ENCODE measurements at regions not wholly inside any gene's neighbourhood (a gene's known extent, or its start where the extent isn't known, plus 50 kb on each side); places are given as distances from the start of the nearest gene placed in this dataset.
"Not testable (repeated sequence)": the region's sequence is repeated elsewhere in the genome, so short reads cannot be mapped to it uniquely, and the experiment has no call there.

- DNase-seq = no peak
These were observed 597.1 kb upstream of the B3GAT1 start for GRCh38 chr11:135009125-135009524.

GRCh38 chr11:135008412-135008811 is 596.4 kb upstream of the B3GAT1 start:
- DNase-seq = no peak

DNA sequence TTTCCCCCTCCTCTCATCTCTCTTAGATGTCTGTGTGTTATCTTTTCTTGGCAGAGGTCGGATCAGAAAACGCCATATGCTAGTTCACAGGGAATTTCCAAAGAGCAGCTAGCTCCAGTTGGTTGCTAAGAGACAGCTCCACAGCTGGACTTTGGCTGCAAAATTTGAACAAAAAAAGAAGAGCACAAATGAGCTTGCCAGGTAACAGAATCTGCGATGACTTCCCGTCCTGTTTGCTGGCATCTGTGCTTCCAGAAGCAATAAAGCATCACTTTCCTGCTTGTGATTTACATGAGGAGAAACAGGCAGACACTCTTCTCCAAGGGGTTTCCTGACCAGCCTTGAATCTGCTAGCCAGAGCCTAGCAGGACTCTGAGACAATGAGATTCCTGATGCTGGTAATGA is 596.0 kb upstream of the B3GAT1 start:
- no peak for DNase-seq

DNA sequence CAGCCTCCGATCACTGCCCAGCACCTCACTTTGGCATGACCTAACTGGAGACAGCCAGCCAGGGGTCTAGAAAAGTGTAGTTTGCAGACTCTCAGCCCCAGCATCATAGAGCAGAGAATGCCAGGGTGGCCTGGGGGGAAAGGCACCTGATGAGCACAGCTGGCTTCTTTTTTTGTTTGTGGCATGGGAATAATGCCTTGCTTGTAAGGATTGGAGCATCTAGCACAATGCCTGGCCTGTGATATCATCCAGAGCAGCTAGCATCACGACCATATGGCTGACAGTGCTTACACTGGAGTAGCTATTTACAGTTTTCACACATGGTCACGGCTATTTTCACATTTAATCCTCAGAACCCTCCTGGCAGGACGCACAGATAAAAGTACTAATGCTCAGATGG is 594.8 kb upstream of the B3GAT1 start:
- no peak for DNase-seq

DNA sequence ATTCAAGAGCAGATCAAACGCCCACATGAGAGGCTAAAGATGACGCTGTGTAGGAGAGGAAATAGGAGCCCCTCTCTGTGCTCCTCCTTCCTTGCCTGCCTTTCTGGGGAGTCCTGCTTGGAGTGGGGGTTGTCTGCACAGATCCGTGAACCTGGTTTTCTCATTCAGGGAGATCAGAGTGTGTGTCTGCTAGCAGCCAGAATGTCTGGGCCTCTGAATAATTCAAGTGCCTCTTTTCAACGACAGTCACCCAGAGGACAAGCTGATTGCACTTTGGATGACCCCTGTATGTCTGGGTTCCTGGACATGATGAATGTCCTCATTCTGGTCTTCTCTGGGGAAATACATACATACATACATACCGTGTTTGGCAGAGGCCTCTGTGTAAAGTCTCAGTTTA is 592.5 kb upstream of the B3GAT1 start:
- no peak for DNase-seq

GRCh38 chr11:135002236-135002635 is 590.2 kb upstream of the B3GAT1 start:
- no peak for DNase-seq

DNA sequence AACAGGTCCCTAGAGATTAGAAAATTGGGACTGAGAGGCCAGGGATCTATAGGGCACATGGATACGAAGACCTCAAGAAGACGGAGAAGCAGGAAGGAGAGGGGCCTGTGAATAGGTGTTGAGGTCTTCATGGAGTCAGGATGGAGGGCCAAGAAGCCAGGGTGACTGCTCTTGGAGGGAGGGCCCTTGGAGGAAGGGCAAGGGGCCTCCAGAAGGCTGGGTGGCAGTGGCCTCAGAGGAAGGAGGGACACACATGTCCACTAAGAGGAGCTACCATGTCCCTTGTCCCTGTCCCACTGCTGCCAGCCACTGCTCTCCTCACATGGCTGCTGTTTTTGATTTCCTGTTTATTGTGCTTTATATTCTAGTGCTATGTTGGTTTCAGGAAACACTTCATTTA is 589.5 kb upstream of the B3GAT1 start:
- DNase-seq = no peak

DNA sequence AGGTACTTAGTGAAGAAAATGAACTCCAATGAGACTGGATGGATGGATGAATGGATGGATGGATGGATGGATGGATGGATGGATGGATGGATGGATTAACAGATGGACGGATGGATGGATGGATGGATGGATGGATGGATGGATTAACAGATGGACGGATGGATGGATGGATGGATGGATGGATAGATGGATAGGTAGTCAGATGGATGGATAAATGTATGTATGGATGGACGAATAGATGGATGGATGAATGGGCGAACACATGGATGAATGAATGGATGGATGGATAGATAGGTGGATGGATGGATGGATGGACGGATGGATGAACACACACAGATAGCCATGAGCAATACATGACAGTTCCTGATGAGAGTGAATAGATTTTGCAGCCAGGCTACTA is 589.0 kb upstream of the B3GAT1 start:
- not testable (repeated sequence) for DNase-seq

DNA sequence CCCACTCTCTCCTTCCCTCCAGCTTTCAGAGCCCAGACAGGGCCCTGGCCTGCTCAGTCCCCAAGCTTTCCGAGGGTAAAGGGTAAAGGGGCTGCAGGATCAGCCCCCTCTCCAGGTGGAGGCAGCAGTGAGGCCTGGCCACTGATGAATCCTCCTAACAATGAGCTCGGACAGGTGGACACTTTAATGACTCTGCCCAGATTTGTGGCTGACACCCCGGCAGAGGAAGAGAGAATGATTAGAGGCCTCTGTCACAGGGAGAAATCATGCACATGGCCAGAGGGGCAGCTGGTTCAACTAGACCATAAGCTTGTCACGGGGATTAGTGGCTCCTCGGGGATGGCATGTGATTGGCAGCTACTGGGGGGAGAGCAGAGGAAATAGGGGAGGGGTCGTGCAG is 587.5 kb upstream of the B3GAT1 start:
- no peak for DNase-seq

DNA sequence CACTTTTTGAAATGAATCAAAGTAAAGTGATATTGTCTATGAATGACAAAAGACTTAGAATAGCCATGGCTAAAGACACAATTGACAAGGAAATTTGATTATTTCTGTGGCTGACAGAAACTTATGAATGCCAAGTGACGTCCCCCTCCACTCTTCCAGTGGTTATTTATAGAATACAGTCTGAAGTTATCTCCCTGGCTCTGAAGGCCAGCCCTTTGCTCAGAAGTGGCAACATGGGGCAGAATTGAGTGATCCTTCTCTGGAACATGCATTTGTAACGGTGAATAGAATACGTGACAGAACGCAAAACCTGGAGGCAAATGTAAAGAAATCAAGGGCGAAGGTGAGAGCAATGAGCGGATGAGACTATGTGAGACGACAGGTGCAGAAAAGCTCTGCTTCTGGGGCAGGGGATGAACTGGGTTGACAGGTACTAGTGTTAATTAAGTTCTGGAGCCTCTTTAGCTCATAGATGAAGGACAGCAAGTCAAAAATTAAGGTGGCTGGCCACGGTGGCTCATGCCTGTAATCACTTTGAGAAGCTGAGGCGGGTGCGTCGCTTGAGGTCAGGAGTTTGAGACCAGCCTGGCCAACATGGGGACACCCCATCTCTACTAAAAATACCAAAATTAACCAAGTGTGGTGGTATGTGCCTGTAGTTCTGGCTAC is 585.7 kb upstream of the B3GAT1 start:
- DNase-seq = no peak

DNA sequence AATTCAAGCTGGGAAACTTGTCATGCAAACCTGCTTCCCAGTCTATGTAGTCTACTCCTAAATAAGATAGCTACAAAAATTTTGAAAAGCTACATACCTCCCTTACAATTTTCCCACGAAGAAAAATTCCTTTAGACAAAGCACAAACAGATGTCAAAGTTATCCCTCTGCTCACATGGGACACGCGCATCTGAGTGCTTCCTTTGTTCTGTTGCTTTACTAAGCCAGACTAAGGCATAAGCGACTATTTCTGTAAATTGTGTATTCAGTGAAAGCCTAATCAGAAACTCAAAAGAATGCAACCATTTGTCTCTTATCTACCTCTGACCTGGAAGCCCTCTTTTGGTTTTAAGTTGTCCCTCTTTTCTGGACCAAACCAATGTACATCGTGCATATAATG is 583.7 kb upstream of the B3GAT1 start:
- no peak for DNase-seq

DNA sequence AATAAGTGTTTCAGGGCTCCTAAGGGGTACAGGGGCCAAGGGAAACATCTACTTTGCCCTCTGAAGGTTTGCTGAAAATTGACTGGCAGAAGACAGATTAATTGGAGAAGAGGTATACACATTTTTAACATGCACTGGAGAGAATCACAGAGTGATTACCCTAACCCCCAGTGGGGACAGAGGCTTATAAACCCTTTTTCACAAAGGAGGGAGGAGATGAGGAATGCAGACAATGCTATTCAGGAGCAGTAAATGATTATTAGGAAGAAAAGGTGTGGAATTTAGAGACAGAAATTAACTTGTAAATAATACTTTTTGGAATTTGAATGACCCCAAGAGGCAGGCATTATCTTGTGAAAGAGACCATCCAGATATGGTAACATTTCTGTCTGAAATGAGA is 582.4 kb upstream of the B3GAT1 start:
- no peak for DNase-seq

DNA sequence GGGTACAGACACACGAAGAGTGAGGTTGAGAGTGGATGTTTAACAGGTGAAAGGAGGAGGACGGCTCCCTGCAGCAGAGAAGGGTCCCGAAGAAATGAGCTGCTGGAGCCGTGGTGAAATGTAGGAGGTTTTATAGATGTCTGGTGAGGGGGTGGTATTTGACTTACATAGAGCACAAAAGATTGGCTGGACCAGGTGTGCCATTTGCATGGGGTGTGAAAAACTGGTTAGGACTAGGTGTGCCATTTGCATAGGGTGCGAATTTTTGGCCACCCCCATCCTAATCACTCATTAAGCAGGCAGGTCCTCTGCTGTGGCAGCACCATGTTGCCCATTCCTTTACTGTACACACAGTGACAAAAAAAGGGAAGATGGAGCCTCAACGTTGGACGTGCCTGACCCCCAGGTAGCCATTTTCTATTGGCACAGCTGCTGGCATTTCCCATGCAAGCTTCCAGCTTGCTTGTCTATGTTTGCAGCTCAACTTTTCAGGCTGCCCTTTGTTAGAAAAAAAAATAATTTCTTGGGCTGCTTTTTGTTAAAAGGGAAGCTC is 581.7 kb upstream of the B3GAT1 start:
- no peak for DNase-seq

- no peak for DNase-seq
These were observed 580.9 kb upstream of the B3GAT1 start for GRCh38 chr11:134992981-134993380.

DNA sequence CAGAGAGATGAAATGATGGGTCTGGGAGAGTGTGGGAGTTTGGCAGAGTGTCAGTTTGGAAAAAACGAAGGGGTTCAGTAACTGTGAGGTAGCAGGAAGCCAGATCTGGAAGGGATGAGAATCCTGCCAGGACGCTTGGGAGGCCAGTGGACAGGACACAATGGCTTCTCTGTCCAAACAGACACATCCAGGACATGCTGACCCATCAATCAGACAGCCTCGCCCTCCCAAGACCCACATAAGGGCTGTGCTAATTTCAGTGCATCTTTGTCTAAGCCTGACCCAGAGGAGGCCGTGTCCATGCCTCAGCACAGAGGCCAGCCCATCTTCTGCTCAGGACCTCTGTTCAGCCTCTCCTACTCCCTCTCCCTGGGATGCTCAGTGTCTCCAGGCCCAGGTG is 576.5 kb upstream of the B3GAT1 start:
- no peak for DNase-seq

DNA sequence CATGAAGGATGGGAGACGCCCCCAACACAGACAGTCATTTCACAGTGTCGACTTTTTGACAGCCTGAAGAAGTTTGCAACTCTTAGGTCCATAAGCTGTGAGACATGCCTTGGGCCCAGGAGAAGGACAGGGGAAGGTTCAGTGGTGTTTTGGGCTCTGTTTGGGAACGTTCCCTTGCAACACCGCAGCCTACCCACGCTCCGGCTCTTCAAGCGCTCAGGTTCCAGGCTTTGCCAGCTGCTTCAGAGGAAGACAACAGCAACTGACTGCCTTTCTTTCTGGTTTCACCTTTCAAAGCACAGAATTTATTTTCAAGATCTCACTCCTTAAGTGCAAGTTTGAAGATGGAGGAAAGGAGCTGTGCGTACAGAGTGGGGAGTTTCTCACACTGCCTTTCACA is 575.8 kb upstream of the B3GAT1 start:
- DNase-seq = no peak

- DNase-seq = no peak
These were observed 575.3 kb upstream of the B3GAT1 start for GRCh38 chr11:134987223-134987768.

GRCh38 chr11:134984421-134984820 is 572.4 kb upstream of the B3GAT1 start:
- no peak for DNase-seq

- not testable (repeated sequence) for DNase-seq
These were observed 570.4 kb upstream of the B3GAT1 start for GRCh38 chr11:134982432-134982831.

DNA sequence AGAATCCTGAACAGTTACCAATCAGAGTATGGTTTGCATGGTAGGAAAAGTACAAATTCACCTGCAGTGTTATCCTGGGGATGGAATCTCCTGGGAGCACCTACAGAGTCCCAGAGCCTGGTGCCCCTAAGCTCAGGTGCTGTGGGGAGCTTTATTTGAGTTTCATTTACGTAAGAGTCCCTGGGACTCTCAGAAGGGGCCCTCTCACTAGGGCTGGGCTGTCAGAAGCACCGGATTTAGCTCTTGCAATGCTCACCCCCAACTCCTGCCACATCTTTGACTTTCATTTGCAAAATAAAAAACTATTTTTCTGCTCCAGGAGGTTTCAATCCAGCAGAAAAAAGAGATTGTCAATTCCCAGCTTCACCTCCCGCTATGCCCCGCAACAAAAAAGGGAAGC is 569.8 kb upstream of the B3GAT1 start:
- no peak for DNase-seq

GRCh38 chr11:134980819-134981710 is 569.0 kb upstream of the B3GAT1 start:
- no peak for DNase-seq

DNA sequence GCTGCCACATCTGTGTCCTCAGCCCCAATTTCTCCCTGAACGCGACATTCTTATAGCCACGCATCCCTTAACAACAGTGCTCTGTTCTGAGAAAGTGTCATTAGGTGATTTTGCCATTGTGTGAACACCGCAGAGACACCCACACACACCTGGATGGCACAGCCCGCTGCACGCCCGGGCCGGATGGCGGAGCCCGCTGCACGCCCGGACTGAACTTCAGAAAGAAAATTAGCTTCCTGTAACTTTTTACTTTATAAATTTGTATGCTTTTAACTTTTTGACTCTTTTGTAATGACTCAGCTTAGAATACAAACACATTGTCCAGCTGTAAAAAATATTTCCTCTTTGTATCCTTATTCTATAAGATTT is 567.0 kb upstream of the B3GAT1 start:
- DNase-seq = not testable (repeated sequence)

DNA sequence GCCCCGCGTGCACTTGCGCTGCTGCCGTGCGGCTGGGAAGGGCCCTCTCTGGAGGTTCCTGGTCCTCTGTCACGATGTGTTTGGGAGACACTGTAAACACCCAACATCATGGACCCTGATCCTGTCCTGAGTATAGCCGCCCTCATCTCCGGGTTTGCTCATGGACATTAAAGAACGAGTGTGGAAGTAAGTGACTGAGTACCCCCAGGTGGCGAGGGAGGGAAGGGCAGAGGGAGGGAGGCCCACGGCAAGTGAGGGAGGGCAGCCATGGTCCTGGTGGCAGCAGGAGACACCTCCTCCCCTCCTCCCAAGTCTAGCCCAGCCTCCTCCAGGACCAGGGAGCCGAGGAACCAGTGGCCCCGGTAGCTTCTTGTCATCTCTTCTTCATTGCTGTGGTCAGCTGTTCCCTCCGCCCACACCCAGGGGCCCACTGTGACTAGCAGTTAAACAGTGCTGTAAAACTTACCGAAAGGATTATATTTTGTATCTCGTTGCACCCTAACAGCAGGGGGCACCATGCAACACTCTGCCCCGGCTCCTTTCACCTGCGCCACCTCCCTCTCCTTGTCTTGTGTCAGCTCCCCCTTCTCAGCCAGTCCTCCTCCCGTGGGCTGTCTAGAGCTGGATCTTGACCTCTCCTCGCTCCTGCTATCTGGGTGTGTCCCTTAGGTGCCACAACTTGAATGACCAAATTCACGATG is 566.5 kb upstream of the B3GAT1 start:
- no peak for DNase-seq
